ENCODE measurements at regions not wholly inside any gene's neighbourhood (a gene's known extent, or its start where the extent isn't known, plus 50 kb on each side); places are given as distances from the start of the nearest gene placed in this dataset.

DNA sequence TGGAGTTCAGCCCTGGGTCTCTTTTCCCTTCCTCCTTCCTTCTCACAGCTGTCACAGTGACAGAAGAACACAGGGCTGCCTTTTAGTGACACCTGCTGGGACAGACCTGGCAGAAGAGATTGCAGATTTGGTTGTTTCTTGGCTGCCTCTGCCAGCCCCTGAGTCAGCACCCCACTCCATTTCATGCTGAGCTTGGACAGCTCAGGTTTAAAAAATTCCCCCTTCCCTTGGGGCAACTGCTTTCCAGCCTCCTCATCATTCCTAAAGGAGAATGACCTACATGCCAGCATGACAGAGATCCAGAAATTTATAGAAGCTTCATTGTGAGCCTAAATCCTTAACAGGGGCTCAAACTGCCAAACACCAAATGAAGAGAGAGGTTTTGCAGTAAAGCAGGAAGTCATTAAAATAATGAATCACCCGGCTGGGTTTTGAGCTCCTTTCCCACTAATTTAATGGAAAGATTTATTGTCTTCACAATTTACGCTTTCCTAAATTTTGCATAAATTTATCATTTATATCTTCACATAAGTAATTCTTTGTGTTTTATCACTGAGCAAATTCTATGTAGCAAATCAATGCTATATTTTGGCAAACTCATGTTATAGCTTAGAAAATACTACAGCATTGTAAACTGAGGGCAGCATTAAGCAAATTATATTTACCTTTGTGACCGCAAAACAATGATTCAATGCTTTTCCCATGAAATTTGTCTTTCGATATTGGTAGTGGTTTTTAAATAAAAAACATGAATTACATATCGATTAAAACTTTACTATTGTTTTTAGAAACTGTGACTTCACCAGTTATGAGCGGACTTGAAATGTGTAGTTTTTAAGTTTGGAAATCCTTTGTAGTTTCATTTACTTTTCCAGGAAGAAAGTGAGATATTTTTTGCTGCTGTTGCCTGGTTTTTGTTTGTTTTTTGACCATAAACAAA, 399.5 kb upstream of the ANKRD30A start:
- no peaks in the 10 kb centered on the region for H4K20me1 ChIP-seq (replicated peaks in 1 of 2; ENCODE audit: control insufficient read depth in 1 of 2, insufficient read depth in 2 of 2, low read length in 2 of 2)
- H3K4me2 ChIP-seq (ENCODE audit: insufficient read depth in 1 of 2, low read depth in 2 of 2, low read length in 2 of 2) = no peak overlapping the region
- DNase-seq (ENCODE audit: low read depth in 1 of 2, low spot score in 2 of 2) (peak; percentile 55 to 62), FAIRE-seq (peak; percentile 94)
- H3K18ac ChIP-seq (ENCODE audit: extremely low read depth, low read length) = no peak overlapping the region
- no peak overlapping the region for H3K9ac ChIP-seq (replicated peaks in 1 of 4; ENCODE audit: extremely low read depth in 1 of 4, low read depth in 3 of 4, low read length in 3 of 4)
- H2BK12ac ChIP-seq (ENCODE audit: low read depth, low read length) = no peak overlapping the region
- H3K27me3 ChIP-seq (replicated peaks in 1 of 4; ENCODE audit: control insufficient read depth in 3 of 4, extremely low read depth in 1 of 4, insufficient read depth in 3 of 4, low read length in 3 of 4) = no peaks in the 10 kb centered on the region
- no peak overlapping the region for H2BK20ac ChIP-seq (ENCODE audit: low read length)
- H2BK15ac ChIP-seq (ENCODE audit: low read length) = no peak overlapping the region
- H3K23me2 ChIP-seq (ENCODE audit: low read depth, low read length) = no peaks in the 10 kb centered on the region
- H3K14ac ChIP-seq (ENCODE audit: insufficient read length) = no peak overlapping the region
- ChIA-PET POLR2A (ENCODE audit: partially characterized antibody) (interaction anchor here (1.3 kb wide), 1 partner anchor 1087 kb away, joined by 3 read pairs; no protein-coding TSS in a partner anchor), CTCF (ENCODE audit: partially characterized antibody) (interaction anchor here (0.6 to 1.7 kb wide), 9 partner anchors 49 to 1134 kb away, joined by 3 to 5 read pairs (median 3); no protein-coding TSS in a partner anchor)
- no peak overlapping the region for H4K91ac ChIP-seq (replicated peaks; ENCODE audit: insufficient read length, low read length)
- H2AFZ ChIP-seq (ENCODE audit: low read length) = no peak overlapping the region
- no peaks in the 10 kb centered on the region for H3K36me3 ChIP-seq (ENCODE audit: control insufficient read depth in 2 of 4, insufficient read depth in 4 of 4, low read length in 3 of 4)
- no peak overlapping the region for H4K5ac ChIP-seq (ENCODE audit: insufficient read length, low read depth, low read length)
- no peak overlapping the region for H3K56ac ChIP-seq (replicated peaks; ENCODE audit: insufficient read length, low read depth, low read length)
- H3K79me1 ChIP-seq (ENCODE audit: low read depth, low read length) = no peaks in the 10 kb centered on the region
- no peak overlapping the region; the same call in 1 of the 2 replicates for H2BK5ac ChIP-seq (ENCODE audit: low read depth, low read length)
- no peak overlapping the region for H2BK120ac ChIP-seq (replicated peaks; ENCODE audit: low read depth, low read length)
- no peak overlapping the region for H3K4me3 ChIP-seq (ENCODE audit: extremely low read depth in 1 of 4, insufficient read depth in 2 of 4, low read depth in 3 of 4, low read length in 4 of 4)
- no peak overlapping the region for H2AK5ac ChIP-seq (ENCODE audit: low read depth, low read length)
- H3K79me2 ChIP-seq (ENCODE audit: control insufficient read depth in 1 of 2, insufficient read depth in 2 of 2, low read length in 2 of 2) = no peaks in the 10 kb centered on the region
- H3K4ac ChIP-seq (replicated peaks; ENCODE audit: insufficient read length, low read depth, low read length) = no peak overlapping the region
- WGBS, 2 experiments (ENCODE audit: extremely low coverage in 1 of 2, insufficient coverage in 1 of 2, insufficient read length in 1 of 2, insufficient replicate concordance in 2 of 2, low coverage in 1 of 2, low lambda C conversion rate in 2 of 2, missing lambda C conversion rate in 1 of 2) = 78% methylated on average over 6 of the region's 6 CpGs; no CpG with 5 or more reads in 1 of the 2 experiments
- H4K8ac ChIP-seq (ENCODE audit: extremely low read depth, insufficient read depth, low read length) = no peak overlapping the region
- H3K4me1 ChIP-seq (replicated peaks in 1 of 4; ENCODE audit: control insufficient read depth in 3 of 4, insufficient read depth in 4 of 4, low read length in 3 of 4) = peaks cover 0 to 4% (median 0%) of the 10 kb centered on the region in 4 experiments; a peak in 3 of 7 replicates
- no peak overlapping the region for H3K27ac ChIP-seq (ENCODE audit: low read depth, low read length)
- no peak overlapping the region for H3K23ac ChIP-seq (ENCODE audit: insufficient read length)
- no peaks in the 10 kb centered on the region for H3K9me3 ChIP-seq (ENCODE audit: insufficient read depth in 2 of 2, low read depth in 1 of 2, low read length in 1 of 2)
- TF ChIP-seq TEAD4 (IDR thresholded peaks at IDR 0.05; ENCODE audit: low read depth, low read length) (0 out of 2 replicates have a peak, but pooled peaks have one; percentile 45), SIX5 (IDR thresholded peaks at IDR 0.05; ENCODE audit: low read depth, low read length) (peak; percentile 22; the same call in 1 of the 2 replicates), SP2 (IDR thresholded peaks at IDR 0.05; ENCODE audit: low read length) (no peak), RNF2 (IDR thresholded peaks at IDR 0.05; ENCODE audit: borderline replicate concordance, low read depth, low read length, missing control alignments, poor library complexity, severe bottlenecking) (no peak), SIN3A (conservative IDR thresholded peaks at IDR 0.05 in 1 of 2, IDR thresholded peaks at IDR 0.05 in 1 of 2; ENCODE audit: low read depth in 1 of 2, low read length in 2 of 2) (peak; percentile 65 to 82; a peak in 2 of 4 replicates)
